AG04449 (cell line): ENCODE measurements at regions not wholly inside any gene's neighbourhood (a gene's known extent, or its start where the extent isn't known, plus 50 kb on each side); places are given as distances from the start of the nearest gene placed in this dataset.

ENCODE experiments used
- CTCF ChIA-PET: fragments of 350-600 bp; formaldehyde crosslinking; extraction: SDS; loops from one replicate; lab custom pipeline; 2021; ENCODE audit warnings: antibody characterized with exemption; lab: Yijun Ruan, JAX
- POLR2A ChIA-PET: fragments of 400-600, 350-600 bp; formaldehyde crosslinking; extraction: SDS; loops from one replicate; lab custom pipeline; 2020; ENCODE audit warnings: antibody characterized with exemption, inconsistent platforms; lab: Yijun Ruan, JAX
- DNase-seq: peaks from one replicate; pipeline ENCODE4 v3.0.0-alpha.2; 2010; ENCODE audit warnings: low read depth, low spot score
- H3K4me3 ChIP-seq: 2 replicates; pipeline ENCODE4 v1.5.1; 2011; ENCODE audit warnings: low read depth, mild to moderate bottlenecking, control low read depth, low read length
- CTCF ChIP-seq: IDR thresholded peaks from one replicate; pipeline ENCODE4 v1.5.1; 2011; ENCODE audit warnings: mild to moderate bottlenecking, moderate library complexity, low read length, control low read depth, inconsistent platforms; ENCODE audit not compliant: insufficient read depth; ENCODE audit errors: missing control alignments

- no peak for TF ChIP-seq CTCF
- DNase-seq = no peak
- ChIA-PET CTCF (no interaction called here), POLR2A (no interaction called here)
- H3K4me3 ChIP-seq = no peak overlapping the region
Observed at GRCh38 chr5:164881442-164881841, 1376.0 kb downstream of the MAT2B start.

- no peak overlapping the region for H3K4me3 ChIP-seq
- DNase-seq = no peak
- ChIA-PET POLR2A (no interaction called here), CTCF (no interaction called here)
- TF ChIP-seq CTCF = no peak
Observed at GRCh38 chr5:164885179-164885578, 1379.8 kb downstream of the MAT2B start.

DNA sequence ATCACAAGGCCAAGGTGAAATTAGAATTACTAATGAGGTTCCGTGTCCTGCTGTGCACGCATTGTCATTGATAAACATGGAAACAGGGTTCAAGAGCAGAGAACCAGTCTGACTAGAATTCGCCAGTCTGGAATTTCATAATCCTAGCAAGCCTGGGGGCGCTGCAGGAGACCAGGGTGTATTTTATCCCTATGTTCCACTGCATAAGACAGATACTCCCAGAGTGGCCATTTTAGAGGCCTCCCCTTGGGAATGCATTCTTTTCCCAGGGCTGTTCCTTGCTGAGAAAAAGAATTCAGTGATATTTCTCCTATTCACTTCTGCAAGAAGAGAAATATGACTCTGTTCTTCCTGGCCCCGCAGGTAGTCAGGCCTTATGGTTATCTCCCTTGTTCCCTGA, 1387.7 kb downstream of the MAT2B start:
- CTCF ChIA-PET = no interaction called here
- TF ChIP-seq CTCF = no peak
- POLR2A ChIA-PET = no interaction called here
- H3K4me3 ChIP-seq = no peak overlapping the region
- DNase-seq = no peak

DNA sequence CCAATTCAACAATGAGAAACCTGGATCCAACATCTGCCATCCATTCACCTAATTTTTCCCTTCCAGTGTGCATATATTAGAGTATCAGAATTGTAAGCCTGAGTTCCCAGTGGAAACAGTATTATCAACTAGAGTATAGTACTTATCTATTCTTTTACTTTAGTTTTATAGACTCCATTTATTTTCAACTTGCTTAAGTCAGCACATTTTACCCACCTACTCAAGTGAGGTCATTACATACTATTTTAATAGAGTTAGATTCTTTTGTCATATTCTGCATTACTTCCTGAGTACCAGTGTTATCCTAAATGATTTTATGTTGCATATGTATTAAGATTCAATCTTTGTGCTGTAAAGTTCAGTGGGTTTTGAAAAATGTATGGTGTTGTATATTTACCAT, 1393.3 kb downstream of the MAT2B start:
- POLR2A ChIA-PET = no interaction called here
- no peak for DNase-seq
- CTCF ChIA-PET = no interaction called here
- no peak for TF ChIP-seq CTCF
- no peak overlapping the region for H3K4me3 ChIP-seq

DNA sequence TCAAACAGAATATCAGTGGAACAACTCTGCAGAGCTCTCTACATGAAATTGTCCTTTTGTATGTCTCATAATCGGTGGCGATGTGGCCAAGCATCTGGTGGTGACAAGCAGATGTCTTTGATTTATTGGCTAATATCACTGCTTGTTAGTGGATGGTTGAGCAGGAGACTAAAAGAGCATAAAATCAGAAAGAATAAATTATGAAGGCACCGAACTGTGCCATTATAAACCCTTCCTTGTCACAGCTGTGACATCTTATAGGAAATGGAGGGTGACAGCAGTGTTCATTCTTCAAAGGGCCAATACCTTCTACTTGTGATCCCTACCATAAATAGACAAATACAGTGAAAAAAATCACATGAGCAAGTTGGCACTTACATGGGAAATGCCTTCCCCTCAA, 1404.3 kb downstream of the MAT2B start:
- TF ChIP-seq CTCF = no peak
- CTCF ChIA-PET = no interaction called here
- DNase-seq = no peak
- POLR2A ChIA-PET = no interaction called here
- no peak overlapping the region for H3K4me3 ChIP-seq

DNA sequence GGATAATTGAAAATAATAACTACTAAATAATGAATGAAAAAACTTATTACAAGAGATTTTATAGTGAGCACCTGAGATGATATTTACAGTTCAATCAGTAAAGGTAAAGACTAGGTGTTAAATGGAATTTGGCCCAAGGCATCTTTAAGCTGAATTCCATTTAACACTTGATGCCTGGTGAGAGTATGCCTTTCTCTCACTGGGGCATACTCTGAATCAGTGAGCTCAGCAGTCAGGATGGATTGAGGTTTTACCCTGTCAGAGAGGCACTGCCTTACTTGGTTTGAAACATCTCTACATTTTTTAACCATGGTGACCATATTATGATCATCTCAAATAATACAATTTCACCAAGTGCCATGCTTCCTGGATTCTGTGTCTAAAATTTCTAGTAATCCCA, 1416.3 kb downstream of the MAT2B start:
- CTCF ChIA-PET = no interaction called here
- TF ChIP-seq CTCF = no peak
- H3K4me3 ChIP-seq = no peak overlapping the region
- POLR2A ChIA-PET = no interaction called here
- no peak for DNase-seq
